SU-DHL-6 (cell line): ENCODE measurements at regions not wholly inside any gene's neighbourhood (a gene's known extent, or its start where the extent isn't known, plus 50 kb on each side); places are given as distances from the start of the nearest gene placed in this dataset.

ENCODE experiments used
- H2AFZ ChIP-seq: fragments of 200-600 bp; sonication (generic); 2 replicates; pipeline ENCODE4 v1.6.1; 2014; ENCODE audit warnings: low read depth, mild to moderate bottlenecking, moderate library complexity, mixed read lengths, antibody characterized with exemption, low read length; ENCODE audit not compliant: severe bottlenecking
- H3F3A ChIP-seq: fragments of 200-600 bp; shearing (Covaris generic); 2 replicates; pipeline ENCODE4 v1.6.0; 2016; ENCODE audit warnings: antibody characterized with exemption, mild to moderate bottlenecking; ENCODE audit not compliant: insufficient read depth
- H3K27ac ChIP-seq: fragments of 200-600 bp; sonication (generic); 2 replicates; pipeline ENCODE4 v1.5.1; 2016; ENCODE audit warnings: low read depth, mild to moderate bottlenecking, low read length, moderate library complexity, mixed read lengths
- H3K27me3 ChIP-seq: fragments of 200-600 bp; sonication (generic), shearing (Covaris generic); 2 replicates; pipeline ENCODE4 v1.6.0; 2014; ENCODE audit warnings: mild to moderate bottlenecking, low read length
- H3K36me3 ChIP-seq: fragments of 200-600 bp; sonication (generic); 2 replicates; pipeline ENCODE4 v1.6.1; 2014; ENCODE audit warnings: mild to moderate bottlenecking, low read length, mixed read lengths
- H3K4me2 ChIP-seq: fragments of 300-600, 200-600 bp; shearing (Covaris generic), sonication (generic); 2 replicates; pipeline ENCODE4 v1.6.0; 2014; ENCODE audit warnings: low read length, low read depth, mild to moderate bottlenecking; ENCODE audit not compliant: poor library complexity, severe bottlenecking
- H3K4me3 ChIP-seq: fragments of 200-600 bp; sonication (generic); 2 replicates; pipeline ENCODE4 v1.5.1; 2014; ENCODE audit warnings: antibody characterized with exemption, low read length, mild to moderate bottlenecking, mixed read lengths; ENCODE audit not compliant: insufficient read depth, poor library complexity, severe bottlenecking
- H3K79me2 ChIP-seq: fragments of 200-600 bp; sonication (generic); 2 replicates; pipeline ENCODE4 v1.6.1; 2014; ENCODE audit warnings: mild to moderate bottlenecking, low read length, moderate library complexity; ENCODE audit not compliant: insufficient read depth
- H3K9ac ChIP-seq: fragments of 200-600 bp; sonication (generic); 2 replicates; pipeline ENCODE4 v1.7.0; 2014; ENCODE audit warnings: mild to moderate bottlenecking, low read length
- H3K9me2 ChIP-seq: fragments of 200-600 bp; sonication (generic); replicated peaks from 2 replicates; pipeline ENCODE4 v1.6.1; 2014; ENCODE audit warnings: low read length; ENCODE audit not compliant: insufficient read depth
- H3K9me3 ChIP-seq: fragments of 200-600 bp; sonication (generic); 2 replicates; pipeline ENCODE4 v1.6.1; 2014; ENCODE audit warnings: low read length, mixed read lengths; ENCODE audit not compliant: insufficient read depth
- H4K20me1 ChIP-seq: fragments of 200-600 bp; sonication (generic); 2 replicates; pipeline ENCODE4 v1.6.1; 2014; ENCODE audit warnings: low read depth, mild to moderate bottlenecking, antibody characterized with exemption, low read length, moderate library complexity, mixed read lengths
- EZH2phosphoT487 ChIP-seq: fragments of 200-600 bp; sonication (generic), shearing (Covaris generic); conservative IDR thresholded peaks from 2 replicates; pipeline ENCODE4 v1.6.1; 2018; ENCODE audit warnings: mild to moderate bottlenecking, antibody characterized with exemption, low read length, moderate library complexity, mixed read lengths
- TF ChIP-seq, protein P1 (sequence below): fragments of 200-600 bp; sonication (generic); IDR thresholded peaks from one replicate; pipeline ENCODE4 v1.5.1; 2017; ENCODE audit warnings: antibody characterized with exemption, mild to moderate bottlenecking, low read length, moderate library complexity; ENCODE audit not compliant: insufficient read depth, poor library complexity, severe bottlenecking

DNA sequence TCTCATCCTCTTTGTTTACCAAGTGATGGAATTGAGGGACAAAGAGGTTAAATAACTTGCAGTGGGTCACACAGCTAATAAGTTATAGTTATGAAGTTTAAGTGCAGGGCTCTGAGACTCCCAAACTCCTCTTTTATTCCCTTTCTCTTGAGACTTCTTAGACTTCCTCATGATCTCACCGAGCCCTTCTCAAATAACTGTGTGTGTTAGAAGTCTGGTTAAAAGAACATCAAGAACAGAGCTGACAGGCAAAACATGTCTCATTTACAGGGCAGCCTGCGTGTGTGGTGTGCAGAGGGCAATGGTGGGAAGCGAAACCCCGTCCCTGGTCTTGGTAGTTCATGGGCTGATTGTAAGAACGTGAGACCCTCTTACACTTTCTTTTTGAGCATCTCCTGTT lies 368.0 kb downstream of the SLC4A3 start:
- no peaks in the 10 kb centered on the region for H3K36me3 ChIP-seq
- H3K27ac ChIP-seq: no peak overlapping the region
- no peaks in the 10 kb centered on the region for H4K20me1 ChIP-seq
- no peaks in the 10 kb centered on the region for H3K9me2 ChIP-seq
- no peaks in the 10 kb centered on the region for H3K79me2 ChIP-seq
- H3K4me3 ChIP-seq: no peak overlapping the region
- no peaks in the 10 kb centered on the region for H3K9me3 ChIP-seq
- TF ChIP-seq, protein P1, sequence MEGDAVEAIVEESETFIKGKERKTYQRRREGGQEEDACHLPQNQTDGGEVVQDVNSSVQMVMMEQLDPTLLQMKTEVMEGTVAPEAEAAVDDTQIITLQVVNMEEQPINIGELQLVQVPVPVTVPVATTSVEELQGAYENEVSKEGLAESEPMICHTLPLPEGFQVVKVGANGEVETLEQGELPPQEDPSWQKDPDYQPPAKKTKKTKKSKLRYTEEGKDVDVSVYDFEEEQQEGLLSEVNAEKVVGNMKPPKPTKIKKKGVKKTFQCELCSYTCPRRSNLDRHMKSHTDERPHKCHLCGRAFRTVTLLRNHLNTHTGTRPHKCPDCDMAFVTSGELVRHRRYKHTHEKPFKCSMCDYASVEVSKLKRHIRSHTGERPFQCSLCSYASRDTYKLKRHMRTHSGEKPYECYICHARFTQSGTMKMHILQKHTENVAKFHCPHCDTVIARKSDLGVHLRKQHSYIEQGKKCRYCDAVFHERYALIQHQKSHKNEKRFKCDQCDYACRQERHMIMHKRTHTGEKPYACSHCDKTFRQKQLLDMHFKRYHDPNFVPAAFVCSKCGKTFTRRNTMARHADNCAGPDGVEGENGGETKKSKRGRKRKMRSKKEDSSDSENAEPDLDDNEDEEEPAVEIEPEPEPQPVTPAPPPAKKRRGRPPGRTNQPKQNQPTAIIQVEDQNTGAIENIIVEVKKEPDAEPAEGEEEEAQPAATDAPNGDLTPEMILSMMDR: no peak
- H3K4me2 ChIP-seq: no peak overlapping the region
- H3K9ac ChIP-seq: no peak overlapping the region
- H3F3A ChIP-seq: no peaks in the 10 kb centered on the region
- no peak overlapping the region for H2AFZ ChIP-seq
- no peaks in the 10 kb centered on the region for H3K27me3 ChIP-seq

DNA sequence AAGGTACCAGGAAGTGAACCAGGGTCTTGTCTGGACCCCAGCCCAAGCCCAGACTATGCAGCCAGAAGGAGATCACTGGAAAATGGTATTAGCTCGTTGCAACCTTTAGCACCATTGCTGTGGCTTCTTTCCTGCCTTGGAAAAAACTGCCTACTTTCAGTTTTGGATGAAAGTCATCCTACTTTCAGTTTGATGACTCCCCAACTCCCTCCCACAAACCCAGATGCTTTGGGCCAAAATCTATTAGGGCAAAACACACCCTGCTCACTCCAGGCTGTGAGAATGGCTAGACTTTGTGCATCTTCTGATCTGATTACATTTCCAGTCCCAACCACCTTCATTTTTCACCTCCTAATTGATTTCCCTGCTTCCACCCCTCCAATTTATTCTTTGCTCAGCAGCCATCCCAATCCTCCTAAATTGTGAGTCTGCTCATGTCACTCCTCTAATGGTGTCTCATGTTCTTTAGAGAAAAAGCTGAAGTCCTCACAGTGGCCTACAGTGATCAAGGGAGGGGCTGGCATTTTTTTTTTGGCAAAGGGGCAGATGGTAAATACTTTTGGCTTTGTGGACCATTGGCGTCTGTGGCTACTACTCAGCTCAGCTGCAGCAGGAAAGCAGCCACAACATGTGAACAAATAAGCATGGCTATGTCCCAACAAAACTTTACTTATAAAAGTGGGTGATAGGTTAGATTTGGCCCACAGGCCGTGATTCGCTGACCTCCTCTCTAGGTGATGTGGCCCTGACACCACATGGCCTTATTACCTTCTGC lies 368.7 kb downstream of the SLC4A3 start:
- Histone ChIP-seq H3K27me3 (no peaks in the 10 kb centered on the region), H2AFZ (no peak overlapping the region), H3K36me3 (no peaks in the 10 kb centered on the region)

DNA sequence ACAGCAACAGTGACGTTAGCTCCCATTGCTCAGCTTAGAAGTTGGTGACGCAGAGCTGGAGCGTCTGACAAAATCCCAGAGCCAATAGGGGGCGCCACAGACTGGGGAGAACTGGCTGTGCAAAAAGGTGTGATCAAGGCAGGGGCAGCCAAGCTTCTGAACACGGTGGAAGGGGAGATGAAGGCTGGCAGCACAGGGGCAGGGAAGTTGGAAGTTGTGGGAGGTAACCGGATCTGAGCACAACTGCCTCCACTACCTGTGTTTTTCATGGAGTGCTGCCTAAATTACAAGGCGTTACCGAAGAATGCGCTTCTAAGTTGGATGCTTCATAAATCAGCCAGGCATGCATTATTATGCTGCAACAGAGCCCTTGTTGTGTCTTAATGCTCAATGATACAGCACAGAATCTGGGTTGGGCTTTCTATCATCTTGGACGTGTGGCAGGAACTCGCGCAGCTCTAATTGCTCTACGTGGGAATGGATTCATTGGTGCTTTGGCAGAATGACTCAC lies 370.0 kb downstream of the SLC4A3 start:
- H4K20me1 ChIP-seq: no peaks in the 10 kb centered on the region
- H3K9me2 ChIP-seq: no peaks in the 10 kb centered on the region
- no peak overlapping the region for H3K27ac ChIP-seq
- no peak overlapping the region for H2AFZ ChIP-seq
- no peaks in the 10 kb centered on the region for H3F3A ChIP-seq
- H3K4me3 ChIP-seq: no peak overlapping the region
- H3K36me3 ChIP-seq: no peaks in the 10 kb centered on the region
- H3K9ac ChIP-seq: no peak overlapping the region
- no peaks in the 10 kb centered on the region for H3K27me3 ChIP-seq
- H3K79me2 ChIP-seq: no peaks in the 10 kb centered on the region
- no peak overlapping the region for H3K4me2 ChIP-seq
- no peaks in the 10 kb centered on the region for H3K9me3 ChIP-seq
- TF ChIP-seq, protein P1: peak; percentile 22
- no peak for TF ChIP-seq EZH2phosphoT487

More for the DNA sequence above, 368.7 kb downstream of the SLC4A3 start:
- Histone ChIP-seq H3K4me2 (no peak overlapping the region), H3F3A (no peaks in the 10 kb centered on the region), H3K79me2 (no peaks in the 10 kb centered on the region), H3K9me2 (no peaks in the 10 kb centered on the region), H3K9me3 (no peaks in the 10 kb centered on the region), H4K20me1 (no peaks in the 10 kb centered on the region), H3K4me3 (no peak overlapping the region), H3K27ac (no peak overlapping the region), H3K9ac (no peak overlapping the region)
- TF ChIP-seq EZH2phosphoT487: no peak
- TF ChIP-seq, protein P1: no peak
